ENCODE measurements at regions not wholly inside any gene's neighbourhood (a gene's known extent, or its start where the extent isn't known, plus 50 kb on each side); places are given as distances from the start of the nearest gene placed in this dataset.

GRCh38 chrX:116897526-116897925 is 434.8 kb upstream of the CT83 start:
- no peak overlapping the region for H3K4me3 ChIP-seq (ENCODE audit: low read depth, low read length)
- no peak for TF ChIP-seq CTCF (IDR thresholded peaks at IDR 0.05; ENCODE audit: control insufficient read depth, extremely low read depth, insufficient read depth)
- DNase-seq (ENCODE audit: low read depth): no peak

- H3K4me3 ChIP-seq (ENCODE audit: low read depth, low read length): no peak overlapping the region
- DNase-seq (ENCODE audit: low read depth): no peak
Measured at GRCh38 chrX:116881961-116882360, 419.2 kb upstream of the CT83 start.

GRCh38 chrX:116873671-116874070 is 410.9 kb upstream of the CT83 start:
- H3K4me3 ChIP-seq (ENCODE audit: low read depth, low read length): no peak overlapping the region
- no peak for TF ChIP-seq CTCF (IDR thresholded peaks at IDR 0.05; ENCODE audit: control insufficient read depth, extremely low read depth, insufficient read depth)
- DNase-seq (ENCODE audit: low read depth): no peak

More at GRCh38 chrX:116881961-116882360, 419.2 kb upstream of the CT83 start:
- TF ChIP-seq CTCF (IDR thresholded peaks at IDR 0.05; ENCODE audit: control insufficient read depth, extremely low read depth, insufficient read depth): no peak

DNA sequence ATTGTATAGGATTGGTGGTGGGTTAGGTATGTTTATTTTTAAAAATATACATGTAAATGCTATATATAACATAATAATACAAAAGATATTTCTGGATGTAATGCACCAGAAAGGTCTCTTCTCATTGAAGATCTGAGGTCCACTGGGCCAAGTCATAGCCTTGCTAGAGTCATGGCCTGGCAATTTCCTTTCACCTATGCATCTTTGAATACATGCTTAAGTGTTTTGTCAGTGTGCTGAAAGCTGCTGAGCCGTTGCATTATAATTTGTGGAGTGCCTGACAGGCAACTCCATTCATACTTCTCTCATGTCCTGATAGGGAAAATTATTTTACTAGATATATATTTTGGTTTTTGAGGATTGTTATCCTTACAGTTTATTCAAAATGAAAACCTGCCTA is 410.2 kb upstream of the CT83 start:
- no peak overlapping the region for H3K4me3 ChIP-seq (ENCODE audit: low read depth, low read length)
- no peak for TF ChIP-seq CTCF (IDR thresholded peaks at IDR 0.05; ENCODE audit: control insufficient read depth, extremely low read depth, insufficient read depth)
- DNase-seq (ENCODE audit: low read depth): no peak

DNA sequence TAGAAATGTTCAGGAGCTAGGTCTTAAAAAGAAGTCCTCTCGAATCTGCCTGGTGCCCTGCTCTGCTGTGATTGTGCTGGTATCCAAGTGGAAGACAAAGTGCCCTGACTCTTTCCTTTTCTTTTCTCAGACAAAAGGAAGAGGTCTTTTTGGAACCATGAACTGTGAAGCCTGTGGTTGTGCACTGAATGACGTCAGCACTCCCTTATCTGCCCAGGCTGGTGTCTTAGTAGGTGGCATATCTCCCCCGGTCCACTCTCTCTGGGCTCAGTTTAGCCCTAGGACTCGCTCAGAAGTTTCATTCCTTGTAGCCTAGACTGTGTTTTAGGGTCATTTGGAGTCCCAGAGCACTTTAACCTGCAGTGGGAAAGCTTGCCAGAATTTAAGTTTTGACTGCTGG is 400.3 kb upstream of the CT83 start:
- no peak for TF ChIP-seq CTCF (IDR thresholded peaks at IDR 0.05; ENCODE audit: control insufficient read depth, extremely low read depth, insufficient read depth)
- no peak overlapping the region for H3K4me3 ChIP-seq (ENCODE audit: low read depth, low read length)
- no peak for DNase-seq (ENCODE audit: low read depth)

GRCh38 chrX:116862340-116862739 is 399.6 kb upstream of the CT83 start:
- DNase-seq (ENCODE audit: low read depth): no peak
- no peak overlapping the region for H3K4me3 ChIP-seq (ENCODE audit: low read depth, low read length)
- no peak for TF ChIP-seq CTCF (IDR thresholded peaks at IDR 0.05; ENCODE audit: control insufficient read depth, extremely low read depth, insufficient read depth)

DNA sequence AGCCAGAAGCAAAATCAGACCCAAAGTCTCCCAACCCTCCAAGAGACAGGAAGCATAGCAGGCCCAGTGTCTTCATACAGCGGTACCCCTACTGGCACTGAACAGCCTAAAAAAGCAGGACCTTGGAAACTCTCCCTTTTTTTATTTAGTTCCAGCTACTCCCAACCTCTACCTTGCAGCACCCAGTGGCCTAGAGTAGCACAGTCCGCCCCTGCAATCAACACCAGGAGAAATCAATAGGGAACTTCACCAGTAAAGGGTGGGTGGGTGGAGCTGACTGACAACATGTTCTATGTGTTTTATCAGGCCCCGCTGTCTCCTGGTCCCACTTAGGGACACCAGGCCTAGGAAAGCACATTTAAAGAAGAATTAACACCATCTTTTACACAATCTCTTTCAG is 378.5 kb upstream of the CT83 start:
- DNase-seq (ENCODE audit: low read depth): no peak
- H3K4me3 ChIP-seq (ENCODE audit: low read depth, low read length): no peak overlapping the region
- TF ChIP-seq CTCF (IDR thresholded peaks at IDR 0.05; ENCODE audit: control insufficient read depth, extremely low read depth, insufficient read depth): no peak

Data from LNCaP clone FGC (cell line).